ENCODE measurements at regions not wholly inside any gene's neighbourhood (a gene's known extent, or its start where the extent isn't known, plus 50 kb on each side); places are given as distances from the start of the nearest gene placed in this dataset.

DNA sequence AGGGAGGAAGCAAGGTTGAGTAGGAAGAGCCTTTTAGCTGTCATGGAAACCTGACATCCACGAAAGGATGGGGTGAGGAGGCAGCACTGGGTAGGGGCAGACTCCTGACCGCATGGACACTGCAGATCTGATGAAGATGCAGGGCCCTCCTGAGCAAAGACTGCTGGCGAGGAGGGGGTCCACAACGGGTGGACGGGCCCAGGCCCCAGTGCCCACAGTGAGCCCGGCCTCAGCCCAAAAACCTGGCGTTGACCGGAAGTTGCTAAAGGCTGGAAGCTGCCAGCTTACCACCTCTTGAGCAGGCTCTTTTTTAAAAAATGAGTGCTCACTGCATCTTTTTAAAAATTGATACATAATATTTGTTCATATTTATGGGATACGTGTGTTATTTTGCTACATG lies 247.3 kb downstream of the SH3BP4 start:
- TF ChIP-seq, protein P1, sequence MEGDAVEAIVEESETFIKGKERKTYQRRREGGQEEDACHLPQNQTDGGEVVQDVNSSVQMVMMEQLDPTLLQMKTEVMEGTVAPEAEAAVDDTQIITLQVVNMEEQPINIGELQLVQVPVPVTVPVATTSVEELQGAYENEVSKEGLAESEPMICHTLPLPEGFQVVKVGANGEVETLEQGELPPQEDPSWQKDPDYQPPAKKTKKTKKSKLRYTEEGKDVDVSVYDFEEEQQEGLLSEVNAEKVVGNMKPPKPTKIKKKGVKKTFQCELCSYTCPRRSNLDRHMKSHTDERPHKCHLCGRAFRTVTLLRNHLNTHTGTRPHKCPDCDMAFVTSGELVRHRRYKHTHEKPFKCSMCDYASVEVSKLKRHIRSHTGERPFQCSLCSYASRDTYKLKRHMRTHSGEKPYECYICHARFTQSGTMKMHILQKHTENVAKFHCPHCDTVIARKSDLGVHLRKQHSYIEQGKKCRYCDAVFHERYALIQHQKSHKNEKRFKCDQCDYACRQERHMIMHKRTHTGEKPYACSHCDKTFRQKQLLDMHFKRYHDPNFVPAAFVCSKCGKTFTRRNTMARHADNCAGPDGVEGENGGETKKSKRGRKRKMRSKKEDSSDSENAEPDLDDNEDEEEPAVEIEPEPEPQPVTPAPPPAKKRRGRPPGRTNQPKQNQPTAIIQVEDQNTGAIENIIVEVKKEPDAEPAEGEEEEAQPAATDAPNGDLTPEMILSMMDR (conservative IDR thresholded peaks at IDR 0.05; ENCODE audit: low read length): no peak
- no peak overlapping the region for H3K4me3 ChIP-seq (ENCODE audit: low read length)
- DNase-seq (ENCODE audit: low read depth): no peak

DNA sequence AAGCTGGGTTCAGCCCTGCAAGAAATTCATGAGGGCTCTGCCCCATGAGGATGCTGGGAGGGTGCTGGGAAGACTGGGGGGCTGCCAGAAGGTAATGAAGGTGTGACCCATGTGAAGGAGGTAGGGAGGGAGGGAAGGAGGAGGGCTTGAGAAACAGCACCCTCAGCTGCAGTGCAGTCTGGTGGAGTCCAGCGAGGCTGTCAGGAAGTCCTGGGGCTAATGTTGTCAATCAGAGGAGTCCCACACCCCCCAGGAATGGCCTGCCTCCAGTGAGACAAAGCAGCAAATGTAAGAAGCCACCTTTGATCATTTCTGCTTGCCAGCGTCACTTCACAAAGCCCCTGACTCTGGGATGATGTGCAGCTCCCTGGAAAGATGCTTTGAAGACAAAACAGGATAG lies 248.4 kb downstream of the SH3BP4 start:
- DNase-seq (ENCODE audit: low read depth): no peak
- TF ChIP-seq, protein P1 (conservative IDR thresholded peaks at IDR 0.05; ENCODE audit: low read length): no peak

DNA sequence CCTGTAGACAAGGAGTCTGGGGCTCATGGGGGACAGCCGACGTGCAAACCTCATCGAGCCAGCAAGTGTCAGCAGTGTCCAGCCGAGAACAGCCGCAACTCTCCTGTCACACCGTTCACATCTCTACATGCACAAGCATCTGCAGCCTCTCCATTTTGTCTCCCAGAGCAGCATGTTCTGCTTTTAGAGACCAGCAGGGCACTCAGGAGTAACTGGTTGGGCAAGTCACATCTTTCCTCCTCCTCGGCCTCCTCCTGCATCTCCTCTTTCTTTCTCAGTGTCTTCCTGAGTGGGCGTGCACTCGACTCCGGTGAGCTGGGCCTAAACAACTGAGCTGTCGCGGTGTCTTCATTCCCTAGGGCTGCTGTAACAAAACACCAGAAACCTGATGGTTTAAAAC lies 249.9 kb downstream of the SH3BP4 start:
- TF ChIP-seq, protein P1 (conservative IDR thresholded peaks at IDR 0.05; ENCODE audit: low read length): no peak
- no peak for DNase-seq (ENCODE audit: low read depth)
- no peak overlapping the region for H3K4me3 ChIP-seq (ENCODE audit: low read length)

More for the DNA sequence above, 248.4 kb downstream of the SH3BP4 start:
- no peak overlapping the region for H3K4me3 ChIP-seq (ENCODE audit: low read length)

DNA sequence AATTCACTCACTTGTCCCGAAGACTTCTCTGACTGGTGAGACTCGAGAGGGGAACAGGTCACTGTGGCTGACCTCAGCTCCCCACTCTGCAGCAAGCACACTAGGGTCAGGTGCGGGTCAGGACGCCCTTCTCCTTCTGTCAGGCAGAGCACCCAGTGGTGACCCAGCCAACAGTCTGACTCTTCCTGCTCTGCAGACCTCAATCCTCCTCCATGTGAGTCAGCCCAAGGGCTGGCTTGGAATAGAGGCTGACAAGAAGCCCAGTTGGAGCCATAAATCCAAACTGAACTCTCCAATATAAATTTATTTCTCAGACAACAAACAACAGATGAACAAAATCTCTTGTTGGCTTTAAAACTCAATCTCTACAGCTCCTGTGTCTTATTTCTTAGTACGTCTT lies 253.1 kb downstream of the SH3BP4 start:
- H3K4me3 ChIP-seq (ENCODE audit: low read length): no peak overlapping the region
- peak; percentile 37 for DNase-seq (ENCODE audit: low read depth)
- TF ChIP-seq, protein P1 (conservative IDR thresholded peaks at IDR 0.05; ENCODE audit: low read length): no peak

DNA sequence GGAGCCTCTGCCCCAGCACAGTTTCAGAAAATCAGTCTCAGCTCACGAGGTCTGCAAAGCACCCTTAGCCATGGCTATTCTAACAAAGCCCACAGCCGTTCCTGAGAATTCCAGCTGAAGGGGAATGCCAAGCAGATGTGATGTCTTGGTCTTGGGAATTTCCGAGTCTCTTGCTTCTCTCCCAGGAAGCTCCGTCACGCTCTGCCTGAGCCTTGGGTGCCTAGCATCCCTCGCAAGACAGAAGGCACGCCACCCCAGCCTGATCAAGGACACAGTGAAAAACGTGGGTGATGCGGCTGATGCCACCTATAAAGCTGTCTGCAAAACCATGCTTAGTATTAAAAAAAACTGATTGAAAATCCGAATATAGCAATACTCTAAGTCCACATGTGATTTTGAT lies 254.6 kb downstream of the SH3BP4 start:
- no peak overlapping the region for H3K4me3 ChIP-seq (ENCODE audit: low read length)
- DNase-seq (ENCODE audit: low read depth): peak; percentile 34
- TF ChIP-seq, protein P1 (conservative IDR thresholded peaks at IDR 0.05; ENCODE audit: low read length): no peak

DNA sequence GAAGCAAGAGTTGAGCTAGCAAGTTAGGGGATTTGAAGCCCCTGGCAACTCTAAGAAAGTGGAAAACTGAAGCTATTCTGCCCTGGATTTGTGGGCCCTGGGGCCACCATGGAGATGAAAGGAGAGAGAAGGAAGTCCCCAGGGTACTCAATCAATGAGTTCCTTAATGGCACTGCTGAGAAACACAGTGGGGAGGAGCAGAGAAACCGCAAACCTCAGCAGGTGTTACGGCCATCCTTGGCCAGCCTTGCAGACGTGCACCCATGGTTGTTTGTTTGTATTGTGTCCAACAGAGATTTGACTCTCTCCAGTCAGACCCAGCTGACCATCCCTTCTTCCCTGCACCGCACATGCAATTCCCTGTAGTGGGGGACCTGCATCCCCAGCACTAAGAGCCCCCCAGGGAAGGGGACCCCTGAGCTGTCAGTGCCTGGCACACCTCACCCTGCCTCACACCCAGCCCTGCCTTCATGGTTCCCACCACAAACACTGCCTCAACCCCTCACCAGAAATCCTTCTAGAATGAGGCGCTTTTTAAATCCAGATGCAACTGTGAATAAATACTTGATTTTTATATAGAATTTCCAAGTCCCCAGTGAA lies 255.3 kb downstream of the SH3BP4 start:
- TF ChIP-seq, protein P1 (conservative IDR thresholded peaks at IDR 0.05; ENCODE audit: low read length): no peak
- no peak for DNase-seq (ENCODE audit: low read depth)
- H3K4me3 ChIP-seq (ENCODE audit: low read length): no peak overlapping the region

DNA sequence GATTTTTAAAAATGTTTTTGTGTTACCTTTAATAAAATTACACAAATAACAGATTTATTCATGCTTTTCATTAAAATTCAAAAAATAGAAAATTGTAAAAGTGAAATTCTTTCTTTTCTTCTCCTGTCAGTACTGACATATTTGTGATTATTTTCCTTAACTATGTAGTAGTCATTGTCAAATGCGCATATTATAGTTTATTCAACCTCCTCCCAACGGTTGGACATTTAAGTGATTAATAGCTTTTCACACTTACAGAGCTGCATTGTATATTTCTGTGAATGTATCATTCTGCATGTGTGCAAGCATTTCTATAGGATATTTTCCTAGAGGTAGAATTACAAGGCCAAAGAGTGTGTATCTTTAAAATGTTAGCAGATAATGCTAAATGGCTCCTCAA lies 259.2 kb downstream of the SH3BP4 start:
- DNase-seq (ENCODE audit: low read depth): no peak
- no peak overlapping the region for H3K4me3 ChIP-seq (ENCODE audit: low read length)
- TF ChIP-seq, protein P1 (conservative IDR thresholded peaks at IDR 0.05; ENCODE audit: low read length): no peak

Data from AG10803 (cell line).